ENCODE measurements at regions not wholly inside any gene's neighbourhood (a gene's known extent, or its start where the extent isn't known, plus 50 kb on each side); places are given as distances from the start of the nearest gene placed in this dataset.

- TF ChIP-seq EP300 (IDR thresholded peaks at IDR 0.05) (no peak), CTCF (IDR thresholded peaks at IDR 0.05) (no peak), POLR2A (IDR thresholded peaks at IDR 0.05; ENCODE audit: low read depth) (no peak), POLR2AphosphoS5 (IDR thresholded peaks at IDR 0.05) (no peak)
These were observed 252.6 kb upstream of the SMIM30 start for GRCh38 chr7:113370910-113371309.

Data from esophagus muscularis mucosa (tissue), 4 donors.